K562 (cell line): ENCODE measurements at regions not wholly inside any gene's neighbourhood (a gene's known extent, or its start where the extent isn't known, plus 50 kb on each side); places are given as distances from the start of the nearest gene placed in this dataset.

Experiments used
- BRF2 ChIP-seq: IDR thresholded peaks from 3 replicates; pipeline ENCODE4 v1.6.1; 2011; ENCODE audit warnings: borderline replicate concordance, mild to moderate bottlenecking; ENCODE audit not compliant: insufficient read length, insufficient read depth
- CREB3 ChIP-seq: fragments of 450-650 bp; conservative IDR thresholded peaks from 2 replicates; pipeline ENCODE4 v1.6.1; 2016; ENCODE audit warnings: missing genetic modification characterization, low read depth, mild to moderate bottlenecking, missing compliant biosample characterization, moderate library complexity
- EHMT2 ChIP-seq: fragments of 450-650 bp; IDR thresholded peaks from 2 replicates; pipeline ENCODE4 v1.6.1; 2018; ENCODE audit warnings: antibody characterized with exemption
- ELF1 ChIP-seq: fragments of 200-800 bp; sonication (Bioruptor generic); IDR thresholded peaks from 2 replicates; pipeline ENCODE4 v1.6.1; 2016; ENCODE audit warnings: missing genetic modification characterization, missing compliant biosample characterization
- GATAD2B ChIP-seq: fragments of 450-650 bp; IDR thresholded peaks from 2 replicates; pipeline ENCODE4 v1.6.1; 2017; ENCODE audit warnings: mild to moderate bottlenecking, borderline replicate concordance
- NFATC3 ChIP-seq: fragments of 450-650 bp; IDR thresholded peaks from 2 replicates; pipeline ENCODE4 v1.6.1; 2017; ENCODE audit warnings: mild to moderate bottlenecking
- PHF20 ChIP-seq: fragments of 450-650 bp; IDR thresholded peaks from 2 replicates; pipeline ENCODE4 v1.6.1; 2018; ENCODE audit not compliant: partially characterized antibody
- POLR2G ChIP-seq: fragments of 200-400 bp; formaldehyde crosslinking; IDR thresholded peaks from 2 replicates; pipeline ENCODE4 v1.6.1; 2017; ENCODE audit warnings: low read depth, mild to moderate bottlenecking, antibody characterized with exemption, low read length, moderate library complexity
- SFPQ ChIP-seq: fragments of 200-400 bp; formaldehyde crosslinking; IDR thresholded peaks from 2 replicates; pipeline ENCODE4 v1.6.1; 2017; ENCODE audit warnings: mild to moderate bottlenecking, low read depth, low read length, moderate library complexity
- SRSF7 ChIP-seq: fragments of 200-400 bp; formaldehyde crosslinking; optimal IDR thresholded peaks from 2 replicates; pipeline ENCODE3; 2017; ENCODE audit warnings: mild to moderate bottlenecking, low read depth, low read length
- XRCC3 ChIP-seq: fragments of 450-650 bp; IDR thresholded peaks from 2 replicates; pipeline ENCODE4 v1.6.1; 2017; ENCODE audit warnings: mild to moderate bottlenecking, moderate library complexity
- ZBTB17 ChIP-seq: fragments of 450-650 bp; formaldehyde crosslinking; IDR thresholded peaks from 2 replicates; pipeline ENCODE4 v1.4.0; 2020; ENCODE audit warnings: mild to moderate bottlenecking
- ZBTB8A ChIP-seq: fragments of 450-650 bp; IDR thresholded peaks from 2 replicates; pipeline ENCODE4 v1.6.1; 2018; ENCODE audit warnings: mild to moderate bottlenecking, moderate library complexity; ENCODE audit not compliant: partially characterized antibody
- ZFPM2 ChIP-seq: fragments of 250-450 bp; sonication (Bioruptor Pico); IDR thresholded peaks from 2 replicates; pipeline ENCODE4 v1.5.1; 2022; ENCODE audit warnings: mild to moderate bottlenecking
- ZKSCAN8 ChIP-seq: fragments of 200-800 bp; sonication (Bioruptor generic); IDR thresholded peaks from 2 replicates; pipeline ENCODE4 v1.6.1; 2016; ENCODE audit warnings: missing genetic modification characterization, missing compliant biosample characterization
- ZNF592 ChIP-seq: fragments of 450-650 bp; IDR thresholded peaks from 2 replicates; pipeline ENCODE4 v1.6.1; 2017; ENCODE audit warnings: antibody characterized with exemption, mild to moderate bottlenecking
- ZNF696 ChIP-seq: fragments of 250-450 bp; sonication (Bioruptor Pico); conservative IDR thresholded peaks from 2 replicates; pipeline ENCODE4 v1.4.0; 2020; ENCODE audit warnings: mild to moderate bottlenecking, moderate library complexity
- ZZZ3 ChIP-seq: fragments of 450-650 bp; IDR thresholded peaks from 2 replicates; pipeline ENCODE4 v1.6.1; 2016; ENCODE audit warnings: antibody characterized with exemption, mild to moderate bottlenecking, moderate library complexity

GRCh38 chrX:80511969-80512760 is 91.9 kb downstream of the TENT5D start (continued):
- TF ChIP-seq NFATC3 (no peak), ZBTB17 (CRISPR knock-in tag) (no peak), ZNF696 (CRISPR knock-in tag) (no peak), CREB3 (tag) (no peak), ZFPM2 (CRISPR knock-in tag) (no peak), GATAD2B (peak; percentile 25; the same call in 1 of the 2 replicates), ZKSCAN8 (CRISPR knock-in tag) (0 out of 2 replicates have a peak, but pooled peaks have one; percentile 26), BRF2 (no peak), ZZZ3 (no peak), XRCC3 (no peak), SFPQ (no peak), POLR2G (no peak), EHMT2 (0 out of 2 replicates have a peak, but pooled peaks have one; percentile 47), SRSF7 (no peak), ELF1 (tag) (no peak), PHF20 (peak; percentile 36), ZNF592 (0 out of 2 replicates have a peak, but pooled peaks have one; percentile 29), ZBTB8A (no peak)
